Fibroblast of skin of left biceps (primary cell): ENCODE measurements at regions not wholly inside any gene's neighbourhood (a gene's known extent, or its start where the extent isn't known, plus 50 kb on each side); places are given as distances from the start of the nearest gene placed in this dataset.

ENCODE experiments used
- DNase-seq, 2 experiments: peaks; one replicate each; pipeline ENCODE4 v3.0.0-alpha.2; 2013; ENCODE audit warnings: low read depth in 2 of 2

DNA sequence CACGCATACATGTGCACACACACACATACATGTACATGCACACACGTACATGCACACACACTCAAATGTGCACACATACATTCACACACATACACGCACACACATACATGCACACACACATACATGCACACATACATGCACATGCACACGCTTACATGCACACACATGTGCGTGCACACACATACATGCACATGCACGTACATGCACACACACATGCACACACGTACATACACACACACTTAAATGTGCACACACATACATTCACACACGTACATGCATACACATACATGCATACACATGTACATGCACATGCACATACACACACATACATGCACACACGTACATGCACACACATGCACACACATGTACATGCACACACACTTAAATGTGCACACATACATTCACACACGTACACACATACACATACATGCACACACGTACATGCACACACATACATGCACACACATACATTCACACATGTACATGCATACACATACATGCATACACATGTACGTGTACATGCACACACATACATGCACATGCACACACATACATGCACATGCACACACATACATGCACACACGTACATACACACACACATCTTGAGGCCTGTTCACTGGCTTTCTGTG is 283.7 kb upstream of the ID2 start:
- DNase-seq: no peak

DNA sequence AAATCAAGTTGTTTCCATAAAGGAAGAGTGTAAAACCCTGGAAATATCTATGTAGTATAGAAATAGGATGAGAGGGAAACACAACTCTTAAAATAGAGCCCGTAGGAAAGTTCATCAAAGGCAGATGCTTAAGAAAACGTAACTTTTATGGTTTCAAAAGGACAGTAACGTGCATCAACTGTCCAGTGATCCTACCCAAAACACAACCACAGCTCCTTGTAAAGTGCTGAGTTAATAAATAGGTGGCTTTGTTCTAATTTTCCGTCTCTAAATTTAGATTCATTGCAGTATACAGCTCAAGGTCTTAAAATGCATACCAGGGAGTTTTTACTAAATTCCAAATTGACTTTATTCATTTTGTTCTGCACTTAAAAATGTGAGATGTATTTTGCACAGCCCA is 282.1 kb upstream of the ID2 start:
- DNase-seq: no peak

DNA sequence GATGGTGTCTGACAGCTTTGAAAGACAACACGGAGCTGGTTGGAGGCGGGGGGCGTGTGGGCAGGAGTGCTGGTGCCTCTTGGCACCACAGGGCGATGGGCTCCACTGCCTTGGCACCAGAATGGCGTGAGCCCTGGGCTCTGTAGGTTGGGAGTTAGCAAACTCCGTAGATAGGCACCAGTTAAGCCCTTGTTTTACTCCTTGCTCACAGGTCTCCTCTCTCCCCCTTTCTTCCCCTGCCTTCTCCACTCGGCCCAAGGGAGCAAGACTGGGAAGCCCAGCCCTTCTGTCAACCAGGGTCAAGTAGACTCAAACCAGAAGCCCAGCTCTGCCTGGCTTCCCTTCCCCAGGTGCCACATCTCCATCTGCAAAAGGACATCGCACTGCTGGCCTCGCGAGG is 281.7 kb upstream of the ID2 start:
- DNase-seq: no peak

DNA sequence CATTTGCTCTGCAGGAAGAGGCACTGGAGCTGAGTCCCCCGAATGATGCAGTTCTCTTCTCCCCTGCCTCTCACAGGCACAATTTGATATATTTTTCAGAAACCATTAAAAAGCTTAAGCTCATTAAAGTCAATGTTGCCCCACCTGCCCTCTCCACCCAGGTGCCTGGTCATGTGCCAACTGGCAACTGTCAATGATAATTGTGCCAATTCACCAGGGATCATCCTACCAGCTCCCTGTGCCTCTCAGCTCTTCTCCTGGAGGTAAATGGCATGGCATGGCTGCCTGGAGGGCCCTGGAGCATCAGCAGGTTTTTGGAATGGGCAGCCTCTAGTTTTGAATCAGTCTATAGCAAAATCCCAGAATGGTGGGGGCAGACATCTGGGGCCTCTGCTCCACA is 279.6 kb upstream of the ID2 start:
- DNase-seq: no peak

DNA sequence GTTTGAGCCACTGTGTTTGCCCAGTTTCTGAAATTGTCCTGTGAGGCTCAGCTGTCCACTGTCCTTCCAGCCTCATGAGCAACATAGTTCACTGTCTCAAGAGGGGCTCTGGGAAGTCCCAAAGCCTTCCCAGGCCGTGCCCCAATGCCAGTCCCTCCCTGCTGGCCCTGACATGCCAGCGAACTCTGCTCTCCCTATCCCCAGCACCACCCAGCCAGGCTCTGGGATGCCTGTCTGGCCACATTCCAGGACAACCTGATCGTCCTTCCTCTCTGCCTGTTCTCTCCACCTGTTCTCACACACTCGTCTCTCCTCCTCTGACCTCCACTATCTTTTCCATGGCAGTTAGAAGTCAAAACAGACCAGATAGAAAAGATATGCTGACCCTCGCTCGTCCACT is 278.0 kb upstream of the ID2 start:
- no peak for DNase-seq

DNA sequence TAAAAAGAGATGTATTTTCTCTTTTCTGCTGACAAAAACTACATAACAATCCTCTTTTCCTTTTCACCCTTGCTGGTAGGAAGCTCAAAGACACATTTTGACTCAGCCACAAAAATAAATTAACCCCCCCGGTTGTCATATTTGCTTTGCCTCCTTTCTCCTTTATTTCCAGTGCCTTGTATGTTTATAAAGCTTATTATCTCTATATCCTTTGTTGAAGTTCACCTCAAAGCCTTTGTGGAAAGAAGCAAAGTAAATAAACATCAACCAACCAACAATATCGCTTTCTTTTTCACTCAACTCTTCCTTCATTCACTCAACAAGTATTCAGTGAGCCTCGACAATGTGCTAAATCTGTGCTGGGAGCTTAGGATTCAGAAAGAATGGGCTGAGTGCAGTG is 276.5 kb upstream of the ID2 start:
- no peak for DNase-seq

DNA sequence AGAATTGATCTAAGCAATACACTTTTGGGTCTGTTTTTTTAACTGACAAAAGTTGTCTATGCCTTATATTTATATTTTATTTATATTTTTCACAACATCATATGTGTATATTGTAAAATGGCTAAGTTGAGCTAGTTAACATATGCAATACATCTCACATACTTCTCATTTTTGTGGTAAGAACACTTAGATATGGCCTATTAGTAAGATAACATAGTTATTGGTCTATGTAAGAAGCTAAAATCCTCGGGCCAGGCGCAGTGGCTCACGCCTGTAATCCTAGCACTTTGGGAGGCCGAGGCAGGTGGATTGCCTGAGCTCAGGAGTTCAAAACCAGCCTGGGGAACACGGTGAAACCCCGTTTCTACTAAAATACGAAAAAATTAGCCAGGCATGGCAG is 275.6 kb upstream of the ID2 start:
- DNase-seq: no peak

DNA sequence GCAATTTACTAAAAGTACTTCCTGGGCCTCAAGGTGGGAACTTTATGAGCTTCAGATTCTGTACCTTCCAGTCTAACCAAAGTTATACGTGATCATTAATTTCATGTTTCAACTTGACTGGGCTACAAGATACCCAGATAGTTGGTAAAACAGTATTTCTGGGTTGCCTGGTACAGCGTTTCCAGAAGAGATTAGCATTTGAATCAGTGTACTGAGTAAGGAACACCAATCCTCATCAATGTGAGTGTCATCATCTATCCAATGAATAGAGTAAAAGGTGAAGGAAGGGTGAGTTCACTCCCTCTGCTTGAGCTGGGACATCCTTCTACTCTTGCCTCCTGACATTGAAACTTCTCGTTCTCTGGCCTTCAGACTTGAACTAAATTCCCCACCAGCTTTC is 274.5 kb upstream of the ID2 start:
- DNase-seq: no peak

DNA sequence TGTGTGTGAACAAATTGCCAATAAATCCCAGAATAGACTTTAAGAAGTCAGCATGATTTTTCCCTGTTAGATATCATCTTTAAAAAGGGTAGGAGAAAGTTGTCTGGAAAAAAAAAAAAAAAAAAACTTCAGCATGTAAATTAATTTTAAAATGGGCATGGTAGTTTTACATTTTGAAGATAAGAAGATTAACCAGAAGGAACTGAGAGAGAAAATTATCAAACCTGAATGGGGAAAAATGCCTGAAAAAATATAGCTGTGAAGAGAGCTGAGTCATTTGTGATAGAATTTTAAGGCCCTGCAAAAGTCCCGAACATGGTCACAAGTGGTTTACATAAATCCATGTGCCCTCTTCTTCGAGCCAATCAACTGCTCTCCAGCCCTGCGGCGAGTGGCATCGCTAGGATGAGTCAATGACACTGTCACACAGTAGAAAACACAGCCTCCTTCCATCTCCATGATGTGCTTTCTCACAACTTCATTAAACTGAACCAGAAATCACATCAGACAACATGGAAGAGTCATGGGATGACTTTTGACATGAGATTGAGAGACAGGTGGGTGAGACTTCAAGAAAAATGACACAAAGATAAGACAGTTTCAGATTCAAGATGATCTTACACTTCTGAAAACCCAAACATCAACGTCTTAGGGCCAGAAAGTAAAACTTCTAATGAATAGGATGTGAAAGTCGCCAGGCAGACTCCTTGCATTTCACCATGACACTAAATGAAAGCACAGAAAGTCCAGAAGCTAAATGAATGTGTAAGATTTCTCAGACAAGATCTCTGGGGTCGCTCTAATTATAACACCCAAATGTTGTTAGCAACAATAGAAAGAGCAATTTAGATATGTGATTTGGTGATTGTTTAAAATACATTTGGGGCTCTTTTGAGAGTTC is 273.0 kb upstream of the ID2 start:
- DNase-seq: no peak

DNA sequence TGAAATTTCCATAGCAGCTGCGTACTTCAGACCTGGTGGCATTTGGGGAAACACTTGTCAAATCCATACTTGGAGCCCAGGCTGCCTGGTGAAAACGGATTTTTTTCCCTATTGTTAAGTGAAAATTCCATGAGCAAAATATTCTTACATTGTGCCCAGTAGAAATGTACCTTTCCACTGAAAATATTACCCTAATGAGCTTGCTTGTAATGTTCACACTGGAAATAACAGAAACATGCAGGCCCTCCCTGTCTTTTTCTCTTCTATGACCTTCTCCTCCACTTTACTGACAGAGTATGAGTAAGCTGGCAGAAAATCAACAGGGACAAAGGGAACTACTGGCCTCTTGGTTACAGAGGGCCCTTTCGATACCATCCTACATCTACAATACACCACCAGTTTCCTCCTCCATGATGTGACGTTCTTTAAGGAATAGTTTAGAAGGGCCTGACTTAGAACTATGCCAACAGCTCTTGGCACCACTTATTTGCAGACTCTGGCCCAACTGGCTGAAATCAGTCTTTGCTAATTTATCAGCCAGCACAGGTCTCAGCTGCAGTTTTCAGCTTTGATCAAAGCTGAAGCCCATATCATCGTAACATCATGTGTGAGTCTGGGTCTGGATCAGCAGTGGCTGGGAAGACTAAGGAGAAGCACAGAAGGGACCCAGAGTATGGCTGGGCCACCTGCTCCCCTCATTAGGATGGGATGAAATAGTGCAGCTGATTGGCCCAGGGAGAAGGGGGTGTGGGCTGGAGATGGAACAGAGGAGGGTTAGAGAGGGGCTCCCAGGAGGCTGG is 272.2 kb upstream of the ID2 start:
- DNase-seq: no peak

DNA sequence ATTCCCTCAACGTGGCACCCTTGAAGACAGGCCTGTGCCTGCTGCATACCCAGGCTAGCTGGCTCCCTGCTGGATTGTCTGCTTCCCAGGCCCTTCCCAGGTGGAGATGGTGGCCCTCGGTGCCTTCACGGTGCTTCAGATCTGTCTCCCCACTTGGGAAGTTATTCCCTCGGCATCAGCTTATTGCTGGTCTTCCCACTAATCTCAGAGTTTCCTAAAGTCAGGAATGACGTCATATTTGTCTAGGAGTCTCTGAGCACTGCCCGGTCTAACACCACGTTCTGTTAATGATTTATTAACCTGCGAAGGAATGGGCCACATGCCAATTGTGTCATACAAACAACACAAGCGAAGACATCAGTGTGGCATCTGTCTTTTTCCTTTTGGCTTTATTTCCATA is 269.8 kb upstream of the ID2 start:
- DNase-seq: no peak

DNA sequence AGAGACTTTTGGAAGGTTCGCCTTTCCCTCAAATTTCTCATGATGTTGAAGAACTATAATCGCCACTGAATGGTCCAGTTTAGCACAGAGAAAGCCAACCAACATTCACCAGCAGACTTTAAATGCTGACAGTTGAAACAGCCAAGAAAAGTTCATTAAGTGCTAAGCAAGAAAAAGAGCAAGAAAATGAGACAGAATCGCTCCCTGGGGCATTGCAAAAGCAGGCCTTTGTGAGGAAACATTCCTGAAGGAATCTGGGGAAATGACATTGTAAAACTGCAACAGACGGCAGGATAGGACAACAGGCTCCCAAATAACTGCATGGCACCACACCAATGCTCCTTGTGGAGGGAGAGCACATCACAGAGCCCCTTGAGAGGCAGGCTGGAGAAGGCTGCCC is 269.3 kb upstream of the ID2 start:
- peak; percentile 47 to 54 for DNase-seq

DNA sequence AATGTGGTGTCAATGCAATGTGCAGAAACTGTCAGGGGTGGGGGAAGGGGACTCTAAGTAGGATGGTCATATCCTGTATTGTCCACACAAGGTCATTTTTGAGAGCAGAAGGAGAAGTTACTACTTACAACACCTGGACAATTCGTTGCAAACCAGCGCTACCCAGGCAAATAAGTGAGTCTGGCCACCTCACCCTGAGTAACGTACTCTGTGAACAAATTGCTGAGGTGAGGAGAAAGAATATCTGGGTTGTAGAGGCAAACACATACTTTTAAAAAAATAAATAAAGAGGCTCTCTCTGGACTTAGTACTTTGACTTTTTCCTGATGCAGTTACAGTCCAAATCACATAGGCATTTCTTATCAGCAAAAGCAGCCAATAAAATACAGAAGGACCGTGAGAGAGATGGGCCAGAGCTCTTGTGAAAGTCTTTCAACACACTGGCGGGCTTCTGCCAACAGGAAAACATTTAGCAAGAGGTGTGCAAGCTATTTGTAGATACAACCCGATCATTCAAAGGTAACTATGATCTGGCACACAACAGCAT is 268.2 kb upstream of the ID2 start:
- DNase-seq: no peak

DNA sequence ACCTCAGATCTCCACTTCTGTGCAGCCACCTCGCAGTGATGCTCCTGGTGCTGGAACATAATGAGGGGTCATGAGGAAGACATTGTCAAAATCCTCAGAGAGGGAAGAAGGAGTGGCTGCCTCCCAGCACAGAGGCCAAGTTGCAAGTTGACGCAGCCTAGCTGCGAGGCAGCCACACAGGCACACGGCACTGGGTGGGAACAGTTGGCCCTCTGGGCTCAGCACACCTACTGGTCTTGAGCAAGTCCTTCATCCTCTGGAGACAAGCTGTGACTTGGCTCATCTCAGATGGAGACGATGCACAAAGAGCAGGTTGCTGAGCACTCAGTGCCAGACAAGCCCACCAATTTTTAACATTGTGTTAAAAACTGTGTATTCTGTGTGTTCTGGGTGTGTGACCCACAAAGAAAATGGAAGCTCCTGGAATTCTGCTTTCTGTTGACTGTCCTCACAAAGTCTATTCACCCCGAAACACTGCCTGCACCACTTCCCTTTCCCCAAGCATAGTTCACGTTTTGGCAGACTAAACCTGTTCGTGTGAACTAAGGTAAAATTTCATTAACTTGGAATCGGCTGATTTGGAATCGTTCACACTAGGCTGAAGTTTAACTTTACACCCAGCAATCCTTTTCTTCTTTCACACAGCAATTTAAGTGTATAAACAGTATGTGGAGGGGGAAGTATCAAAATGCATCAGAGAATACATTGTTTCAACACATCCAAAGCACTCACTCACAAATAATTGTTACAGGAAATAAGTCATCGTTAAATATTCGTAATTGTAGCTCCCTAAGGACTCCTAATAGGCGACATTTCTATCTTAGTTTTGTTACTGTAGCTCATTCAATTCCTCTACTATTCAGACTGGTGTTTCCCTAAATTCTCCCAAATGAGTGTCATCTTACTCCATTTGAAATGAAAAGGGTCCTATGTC is 266.6 kb upstream of the ID2 start:
- no peak for DNase-seq

DNA sequence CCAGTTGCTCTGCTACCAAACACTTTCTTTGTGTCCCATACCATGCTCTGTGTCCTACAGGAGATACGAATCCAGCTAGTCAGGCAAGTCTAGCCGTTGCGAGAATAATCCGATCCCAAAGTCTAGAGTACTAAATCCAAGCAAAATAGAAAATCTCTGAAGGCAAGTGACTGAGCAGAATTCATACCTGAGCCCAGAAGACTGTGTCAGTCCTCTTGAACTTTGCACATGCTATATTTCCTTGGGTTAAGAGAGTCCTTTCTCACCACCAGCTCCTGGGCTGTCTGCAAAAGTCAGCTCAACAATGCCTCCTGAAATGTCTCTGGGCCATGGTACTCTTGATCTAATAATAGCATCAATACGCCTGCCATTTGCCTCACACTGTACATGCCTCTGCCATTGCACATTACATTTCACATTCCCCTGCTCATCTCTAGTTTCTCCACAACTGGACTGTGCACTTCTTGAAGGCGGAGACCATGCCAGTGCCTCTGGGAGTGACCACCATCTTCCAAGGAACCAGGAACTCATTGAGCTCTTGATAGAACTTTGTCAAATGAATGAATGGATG is 265.8 kb upstream of the ID2 start:
- DNase-seq: no peak

DNA sequence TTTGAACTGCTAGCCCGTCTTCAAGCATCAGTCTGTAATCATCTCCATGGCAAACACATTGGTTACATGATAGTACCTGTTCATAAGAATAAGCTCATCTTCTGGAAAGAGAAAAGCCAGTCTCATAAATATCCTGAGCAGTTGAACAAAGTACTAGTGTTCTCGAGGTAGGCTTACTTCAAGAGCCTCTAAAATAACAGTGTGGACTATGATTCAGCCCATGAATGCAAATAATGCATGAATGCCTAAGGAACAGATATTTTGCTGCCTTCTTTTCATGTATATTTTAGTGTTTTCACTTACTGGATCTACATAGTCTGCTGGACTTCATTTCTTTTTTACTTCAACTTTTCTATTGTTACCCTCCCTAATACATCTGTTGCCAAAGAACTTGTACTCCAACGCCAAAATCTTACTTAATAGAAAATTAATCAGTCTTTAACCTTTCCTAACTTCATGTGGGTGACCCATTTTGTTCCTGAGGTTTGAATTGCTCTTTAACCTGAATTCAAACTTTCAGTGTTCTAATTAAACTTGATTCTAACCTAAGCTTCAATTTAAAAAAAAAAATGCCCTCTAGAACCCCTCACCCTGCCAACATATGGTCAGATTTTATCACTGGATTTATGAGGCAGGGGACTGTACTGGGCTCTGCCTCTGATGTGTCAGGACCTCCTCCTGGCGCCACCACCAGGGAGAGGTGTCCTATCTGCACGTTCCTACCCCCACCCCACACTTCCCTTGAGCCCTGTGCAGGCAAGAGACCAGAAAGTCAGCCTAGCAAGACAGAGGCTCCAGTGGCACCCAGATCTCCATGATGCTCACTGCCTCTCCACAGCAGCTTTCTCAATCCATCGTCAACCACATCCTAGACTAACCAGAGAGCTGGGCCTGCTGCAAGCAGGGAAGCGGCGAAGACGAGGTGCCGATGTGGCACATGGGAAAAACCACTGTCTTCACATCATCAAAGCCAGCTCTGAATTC is 264.7 kb upstream of the ID2 start:
- DNase-seq: no peak

DNA sequence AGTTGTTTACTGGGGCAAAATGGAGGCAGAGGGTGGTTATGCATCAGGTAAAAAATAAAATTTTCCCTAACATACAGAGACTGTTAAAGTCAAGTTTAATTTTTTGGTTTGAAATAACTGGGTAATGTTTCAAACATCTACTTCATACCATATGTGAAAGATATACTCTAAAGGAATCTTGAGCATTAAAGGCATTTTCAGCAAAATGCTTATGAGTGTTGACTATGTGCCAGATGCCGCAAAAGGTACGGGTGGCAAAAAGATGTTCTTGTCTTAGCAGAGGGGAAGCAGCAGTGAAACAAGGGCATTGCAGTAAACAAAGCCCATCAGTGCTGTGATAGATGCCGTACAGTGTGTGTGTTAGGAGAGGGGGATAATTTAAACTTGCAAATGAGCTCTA is 263.1 kb upstream of the ID2 start:
- peak; percentile 95 to 96 for DNase-seq

DNA sequence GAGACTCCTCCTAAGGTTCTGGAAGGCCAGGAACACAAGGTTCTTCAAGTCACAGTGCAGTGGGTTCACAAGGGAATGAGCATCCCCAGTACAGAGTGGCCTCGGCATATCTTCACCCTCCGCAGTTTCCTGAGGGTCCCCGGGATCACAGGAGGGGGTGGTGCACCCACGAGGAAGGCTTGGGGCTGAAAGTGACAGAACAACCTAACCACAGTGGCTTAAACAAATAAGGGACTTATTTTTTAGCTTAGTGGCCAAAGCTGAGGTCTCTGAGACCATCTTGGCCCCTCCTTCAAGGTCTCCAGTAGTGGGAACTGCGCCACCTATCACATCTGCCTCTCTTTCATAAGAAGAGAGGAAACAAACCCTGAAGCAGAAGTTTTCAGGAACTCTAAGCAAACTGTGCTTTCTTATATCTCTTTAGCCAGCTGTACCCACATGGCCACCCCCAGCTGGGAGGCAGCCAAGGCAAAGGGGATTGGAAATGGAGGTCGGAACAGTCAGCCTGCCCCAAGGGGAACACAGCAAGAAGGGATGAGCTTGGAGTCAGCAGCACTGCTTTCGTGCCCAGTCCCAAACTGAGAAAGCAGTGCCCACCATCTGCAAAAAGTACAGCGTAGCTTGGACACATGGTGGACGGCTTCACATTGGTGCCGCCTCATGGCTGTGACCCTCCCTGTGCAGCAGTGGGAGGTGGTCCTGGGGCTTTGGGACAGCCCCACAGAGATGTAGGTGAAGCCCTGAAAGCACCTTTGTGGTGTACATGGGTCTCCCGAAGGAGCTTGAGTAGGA is 260.0 kb upstream of the ID2 start:
- DNase-seq: no peak

DNA sequence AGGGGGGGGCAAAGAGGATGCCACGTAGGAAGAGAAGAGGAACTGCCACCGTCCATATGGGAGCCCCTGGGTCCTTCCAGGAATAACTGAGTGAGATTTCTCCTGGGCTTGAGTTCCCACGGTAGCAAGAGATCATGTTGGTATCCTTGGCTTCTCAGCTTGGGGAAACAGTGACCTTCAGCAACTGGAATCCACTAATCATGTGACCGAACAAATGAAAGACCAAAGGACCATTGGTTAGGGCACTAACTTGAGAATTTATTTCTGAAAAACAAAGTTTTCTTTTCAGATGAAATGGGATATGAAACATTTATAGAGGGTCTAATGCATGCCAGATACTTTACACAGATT is 259.4 kb upstream of the ID2 start:
- no peak for DNase-seq
